Calu3 (cell line): ENCODE measurements at regions not wholly inside any gene's neighbourhood (a gene's known extent, or its start where the extent isn't known, plus 50 kb on each side); places are given as distances from the start of the nearest gene placed in this dataset.
"Not testable (repeated sequence)": the region's sequence is repeated elsewhere in the genome, so short reads cannot be mapped to it uniquely, and the experiment has no call there.

Experiments used
- BruUV-seq: library from RNA; stranded (reverse); fragments of 400-500 nt; replicated peaks from 2 replicates; lab custom pipeline; 2021; lab: Mats Ljungman, UMichigan
- CTCF ChIA-PET: fragments of 300-600 bp; sonication (Branson Sonifier 250); formaldehyde crosslinking; loops from one replicate; lab custom pipeline; 2022; ENCODE audit warnings: antibody characterized with exemption; lab: Charles Lee
- DNase-seq: peaks from one replicate; pipeline ENCODE4 v3.0.0; 2022
- H3K27ac Mint-ChIP-seq: one replicate; pipeline ENCODE4 v1.8.0; 2022; ENCODE audit warnings: mixed read lengths; ENCODE audit not compliant: unreplicated experiment
- H3K27me3 Mint-ChIP-seq: one replicate; pipeline ENCODE4 v1.8.0; 2022; ENCODE audit warnings: mixed read lengths; ENCODE audit not compliant: unreplicated experiment
- H3K36me3 Mint-ChIP-seq: one replicate; pipeline ENCODE4 v1.8.0; 2022; ENCODE audit warnings: mild to moderate bottlenecking, moderate library complexity, mixed read lengths; ENCODE audit not compliant: insufficient read depth, unreplicated experiment
- H3K4me1 Mint-ChIP-seq: one replicate; pipeline ENCODE4 v1.8.0; 2022; ENCODE audit warnings: mild to moderate bottlenecking, low read depth, mixed read lengths; ENCODE audit not compliant: unreplicated experiment
- H3K4me3 Mint-ChIP-seq: one replicate; pipeline ENCODE4 v1.8.0; 2022; ENCODE audit warnings: mild to moderate bottlenecking, low read depth, moderate library complexity, mixed read lengths; ENCODE audit not compliant: unreplicated experiment
- H3K9me3 Mint-ChIP-seq: one replicate; pipeline ENCODE4 v1.8.0; 2022; ENCODE audit warnings: low read depth, mixed read lengths; ENCODE audit not compliant: unreplicated experiment
- CTCF ChIP-seq: fragments of 200-600 bp; IDR thresholded peaks from one replicate; pipeline ENCODE4 v1.8.0; 2022; ENCODE audit warnings: antibody characterized with exemption; ENCODE audit not compliant: unreplicated experiment
- intact Hi-C: fragments of 100-400 bp; cut with micrococcal nuclease; formaldehyde crosslinking; loops from one replicate; pipeline ENCODE4 v1.10.0; 2022; ENCODE audit not compliant: unreplicated experiment

GRCh38 chr4:177256950-177257349 lies 52.7 kb upstream of the NEIL3 start:
- BruUV-seq: no TSS peak
- Mint-ChIP-seq H3K4me3 (no peak overlapping the region), H3K27ac (no peak overlapping the region), H3K36me3 (no peaks in the 10 kb centered on the region), H3K27me3 (no peaks in the 10 kb centered on the region), H3K9me3 (no peaks in the 10 kb centered on the region), H3K4me1 (no peaks in the 10 kb centered on the region)
- no peak for DNase-seq
- no peak for TF ChIP-seq CTCF
- CTCF ChIA-PET: no interaction called here
- intact Hi-C loops: no loop called here

- CTCF ChIA-PET, H3K4me1 Mint-ChIP-seq, H3K27ac Mint-ChIP-seq, H3K4me3 Mint-ChIP-seq, H3K27me3 Mint-ChIP-seq, DNase-seq, intact Hi-C loops, BruUV-seq, H3K36me3 Mint-ChIP-seq, H3K9me3 Mint-ChIP-seq: not testable (repeated sequence)
Observed at GRCh38 chr4:177259466-177259865, 50.2 kb upstream of the NEIL3 start.
